SK-N-SH (cell line): ENCODE measurements at regions not wholly inside any gene's neighbourhood (a gene's known extent, or its start where the extent isn't known, plus 50 kb on each side); places are given as distances from the start of the nearest gene placed in this dataset.

Experiments used
- MAX ChIP-seq: IDR thresholded peaks from 2 replicates; pipeline ENCODE4 v1.4.0; 2012; ENCODE audit warnings: low read depth
- POLR2AphosphoS5 ChIP-seq: IDR thresholded peaks from 2 replicates; pipeline ENCODE4 v1.6.1; 2012; ENCODE audit warnings: low read depth, low read length
- TF ChIP-seq, protein P1 (sequence below): fragments of 200-600 bp; sonication (generic); IDR thresholded peaks from 2 replicates; pipeline ENCODE4 v1.6.1; 2017; ENCODE audit warnings: antibody characterized with exemption, mild to moderate bottlenecking, moderate library complexity

GRCh38 chr14:103259801-103260628 lies 74.0 kb upstream of the EIF5 start:
- TF ChIP-seq MAX, result no peak
- TF ChIP-seq, protein P1, sequence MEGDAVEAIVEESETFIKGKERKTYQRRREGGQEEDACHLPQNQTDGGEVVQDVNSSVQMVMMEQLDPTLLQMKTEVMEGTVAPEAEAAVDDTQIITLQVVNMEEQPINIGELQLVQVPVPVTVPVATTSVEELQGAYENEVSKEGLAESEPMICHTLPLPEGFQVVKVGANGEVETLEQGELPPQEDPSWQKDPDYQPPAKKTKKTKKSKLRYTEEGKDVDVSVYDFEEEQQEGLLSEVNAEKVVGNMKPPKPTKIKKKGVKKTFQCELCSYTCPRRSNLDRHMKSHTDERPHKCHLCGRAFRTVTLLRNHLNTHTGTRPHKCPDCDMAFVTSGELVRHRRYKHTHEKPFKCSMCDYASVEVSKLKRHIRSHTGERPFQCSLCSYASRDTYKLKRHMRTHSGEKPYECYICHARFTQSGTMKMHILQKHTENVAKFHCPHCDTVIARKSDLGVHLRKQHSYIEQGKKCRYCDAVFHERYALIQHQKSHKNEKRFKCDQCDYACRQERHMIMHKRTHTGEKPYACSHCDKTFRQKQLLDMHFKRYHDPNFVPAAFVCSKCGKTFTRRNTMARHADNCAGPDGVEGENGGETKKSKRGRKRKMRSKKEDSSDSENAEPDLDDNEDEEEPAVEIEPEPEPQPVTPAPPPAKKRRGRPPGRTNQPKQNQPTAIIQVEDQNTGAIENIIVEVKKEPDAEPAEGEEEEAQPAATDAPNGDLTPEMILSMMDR, result no peak
- no peak for TF ChIP-seq POLR2AphosphoS5
